ENCODE measurements at regions not wholly inside any gene's neighbourhood (a gene's known extent, or its start where the extent isn't known, plus 50 kb on each side); places are given as distances from the start of the nearest gene placed in this dataset.
"Not testable (repeated sequence)": the region's sequence is repeated elsewhere in the genome, so short reads cannot be mapped to it uniquely, and the experiment has no call there.

DNA sequence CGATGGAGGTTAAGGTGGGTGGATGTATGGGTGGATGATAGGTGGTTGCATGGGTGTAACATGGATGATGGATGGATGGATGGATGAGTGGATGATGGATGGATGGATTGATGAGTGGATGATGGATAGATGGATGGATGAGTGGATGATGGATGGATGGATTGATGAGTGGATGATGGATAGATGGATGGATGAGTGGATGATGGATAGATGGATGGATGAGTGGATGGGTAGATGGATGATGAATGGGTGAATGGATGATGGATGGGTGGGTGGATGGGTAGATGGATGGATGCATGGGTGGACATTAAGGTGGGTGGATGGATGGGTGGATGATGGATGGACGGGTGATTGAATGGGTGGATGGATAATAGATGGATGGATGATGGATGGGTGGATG, 136.5 kb upstream of the FOXD4L5 start:
- WGBS = 48% methylated on average over 2 of the region's 2 CpGs

GRCh38 chr9:65420771-65421170, 135.8 kb upstream of the FOXD4L5 start:
- no peak overlapping the region for H3K4me3 ChIP-seq (ENCODE audit: low read depth, low read length)
- no peak for DNase-seq (ENCODE audit: extremely low spot score)
- no peaks in the 10 kb centered on the region for H3K36me3 ChIP-seq (ENCODE audit: insufficient read depth)
- WGBS = 83% methylated on average over 5 of the region's 5 CpGs
- no peaks in the 10 kb centered on the region for H3K4me1 ChIP-seq (ENCODE audit: insufficient read depth)
- H3K27ac ChIP-seq (ENCODE audit: low read depth) = no peak overlapping the region

More for the DNA sequence above, 136.5 kb upstream of the FOXD4L5 start:
- not testable (repeated sequence) for H3K4me3 ChIP-seq (ENCODE audit: low read depth, low read length); H3K36me3 ChIP-seq (ENCODE audit: insufficient read depth); H3K27ac ChIP-seq (ENCODE audit: low read depth); H3K4me1 ChIP-seq (ENCODE audit: insufficient read depth); DNase-seq (ENCODE audit: extremely low spot score)

- not testable (repeated sequence) for H3K4me1 ChIP-seq (ENCODE audit: insufficient read depth); DNase-seq (ENCODE audit: extremely low spot score); H3K4me3 ChIP-seq (ENCODE audit: low read depth, low read length); H3K27ac ChIP-seq (ENCODE audit: low read depth); H3K36me3 ChIP-seq (ENCODE audit: insufficient read depth)
- WGBS = 60% methylated on average over 4 of the region's 4 CpGs
These were observed 134.0 kb upstream of the FOXD4L5 start for GRCh38 chr9:65418966-65419365.

- 59% methylated on average over 7 of the region's 7 CpGs for WGBS
- not testable (repeated sequence) for H3K4me1 ChIP-seq (ENCODE audit: insufficient read depth); DNase-seq (ENCODE audit: extremely low spot score); H3K4me3 ChIP-seq (ENCODE audit: low read depth, low read length); H3K36me3 ChIP-seq (ENCODE audit: insufficient read depth); H3K27ac ChIP-seq (ENCODE audit: low read depth)
These were observed 131.9 kb upstream of the FOXD4L5 start for GRCh38 chr9:65416948-65417347.

GRCh38 chr9:65414249-65414648, 129.2 kb upstream of the FOXD4L5 start:
- not testable (repeated sequence) for H3K27ac ChIP-seq (ENCODE audit: low read depth); DNase-seq (ENCODE audit: extremely low spot score)

DNA sequence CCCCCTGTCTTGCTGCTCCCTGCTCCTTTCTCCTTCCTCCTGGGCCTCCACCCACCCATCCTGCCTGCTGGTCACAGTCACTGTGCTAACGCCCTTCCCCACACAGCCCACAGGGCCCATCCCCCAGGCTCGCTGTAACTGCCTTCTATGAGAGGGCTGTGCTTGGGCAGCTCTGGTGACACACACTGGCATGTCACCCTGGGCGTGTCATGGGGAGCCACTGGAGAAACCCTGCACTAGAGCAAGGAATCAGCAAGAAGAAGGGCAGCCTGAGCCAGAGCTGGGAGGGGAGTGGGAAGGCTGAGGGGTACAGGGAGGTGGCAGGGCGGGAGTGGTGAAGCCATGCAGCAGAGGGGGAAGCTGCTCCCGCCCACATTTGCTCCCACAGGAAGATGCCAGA, 128.4 kb upstream of the FOXD4L5 start:
- not testable (repeated sequence) for H3K36me3 ChIP-seq (ENCODE audit: insufficient read depth); H3K27ac ChIP-seq (ENCODE audit: low read depth); H3K4me3 ChIP-seq (ENCODE audit: low read depth, low read length); H3K4me1 ChIP-seq (ENCODE audit: insufficient read depth); DNase-seq (ENCODE audit: extremely low spot score)
- 69% methylated on average over 5 of the region's 5 CpGs for WGBS

More at GRCh38 chr9:65414249-65414648, 129.2 kb upstream of the FOXD4L5 start:
- H3K4me3 ChIP-seq (ENCODE audit: low read depth, low read length); H3K36me3 ChIP-seq (ENCODE audit: insufficient read depth); H3K4me1 ChIP-seq (ENCODE audit: insufficient read depth): not testable (repeated sequence)
- WGBS = 44% methylated on average over 4 of the region's 4 CpGs

GRCh38 chr9:65411901-65412300, 126.9 kb upstream of the FOXD4L5 start:
- no peak overlapping the region for H3K4me3 ChIP-seq (ENCODE audit: low read depth, low read length)
- 79% methylated on average over 8 of the region's 8 CpGs for WGBS
- no peaks in the 10 kb centered on the region for H3K4me1 ChIP-seq (ENCODE audit: insufficient read depth)
- H3K27ac ChIP-seq (ENCODE audit: low read depth) = no peak overlapping the region
- DNase-seq (ENCODE audit: extremely low spot score) = no peak
- no peaks in the 10 kb centered on the region for H3K36me3 ChIP-seq (ENCODE audit: insufficient read depth)

- Histone ChIP-seq H3K4me3 (ENCODE audit: low read depth, low read length) (no peak overlapping the region), H3K36me3 (ENCODE audit: insufficient read depth) (no peaks in the 10 kb centered on the region), H3K27ac (ENCODE audit: low read depth) (no peak overlapping the region), H3K4me1 (ENCODE audit: insufficient read depth) (no peaks in the 10 kb centered on the region)
- DNase-seq (ENCODE audit: extremely low spot score) = no peak
- 84% methylated on average over 9 of the region's 9 CpGs for WGBS
These were observed 126.3 kb upstream of the FOXD4L5 start for GRCh38 chr9:65411336-65411735.

- WGBS = 73% methylated on average over 14 of the region's 14 CpGs
- DNase-seq (ENCODE audit: extremely low spot score) = no peak
- no peak overlapping the region for H3K4me3 ChIP-seq (ENCODE audit: low read depth, low read length)
These were observed 125.9 kb upstream of the FOXD4L5 start for GRCh38 chr9:65410926-65411325.

GRCh38 chr9:65409471-65409980, 124.5 kb upstream of the FOXD4L5 start:
- WGBS = 81% methylated on average over 14 of the region's 14 CpGs

More at GRCh38 chr9:65410926-65411325, 125.9 kb upstream of the FOXD4L5 start:
- H3K4me1 ChIP-seq (ENCODE audit: insufficient read depth) = no peaks in the 10 kb centered on the region
- H3K27ac ChIP-seq (ENCODE audit: low read depth) = no peak overlapping the region
- H3K36me3 ChIP-seq (ENCODE audit: insufficient read depth) = no peaks in the 10 kb centered on the region

GRCh38 chr9:65408806-65409205, 123.8 kb upstream of the FOXD4L5 start:
- WGBS = 84% methylated on average over 14 of the region's 14 CpGs
- not testable (repeated sequence) for H3K36me3 ChIP-seq (ENCODE audit: insufficient read depth); H3K4me1 ChIP-seq (ENCODE audit: insufficient read depth); H3K4me3 ChIP-seq (ENCODE audit: low read depth, low read length); DNase-seq (ENCODE audit: extremely low spot score); H3K27ac ChIP-seq (ENCODE audit: low read depth)

More at GRCh38 chr9:65409471-65409980, 124.5 kb upstream of the FOXD4L5 start:
- Histone ChIP-seq H3K4me3 (ENCODE audit: low read depth, low read length) (no peak overlapping the region), H3K4me1 (ENCODE audit: insufficient read depth) (no peaks in the 10 kb centered on the region), H3K36me3 (ENCODE audit: insufficient read depth) (no peaks in the 10 kb centered on the region), H3K27ac (ENCODE audit: low read depth) (no peak overlapping the region)
- no peak for DNase-seq (ENCODE audit: extremely low spot score)

- H3K4me1 ChIP-seq (ENCODE audit: insufficient read depth); H3K36me3 ChIP-seq (ENCODE audit: insufficient read depth); H3K27ac ChIP-seq (ENCODE audit: low read depth); DNase-seq (ENCODE audit: extremely low spot score); H3K4me3 ChIP-seq (ENCODE audit: low read depth, low read length): not testable (repeated sequence)
- 82% methylated on average over 10 of the region's 10 CpGs for WGBS
These were observed 121.6 kb upstream of the FOXD4L5 start for GRCh38 chr9:65406625-65407024.

GRCh38 chr9:65405766-65406165, 120.8 kb upstream of the FOXD4L5 start:
- WGBS = 76% methylated on average over 11 of the region's 11 CpGs
- not testable (repeated sequence) for H3K4me1 ChIP-seq (ENCODE audit: insufficient read depth); H3K36me3 ChIP-seq (ENCODE audit: insufficient read depth); DNase-seq (ENCODE audit: extremely low spot score); H3K4me3 ChIP-seq (ENCODE audit: low read depth, low read length); H3K27ac ChIP-seq (ENCODE audit: low read depth)

GRCh38 chr9:65405253-65405652, 120.2 kb upstream of the FOXD4L5 start:
- 69% methylated on average over 6 of the region's 6 CpGs for WGBS
- H3K4me1 ChIP-seq (ENCODE audit: insufficient read depth) = no peaks in the 10 kb centered on the region
- no peak overlapping the region for H3K27ac ChIP-seq (ENCODE audit: low read depth)
- H3K4me3 ChIP-seq (ENCODE audit: low read depth, low read length) = no peak overlapping the region
- DNase-seq (ENCODE audit: extremely low spot score) = no peak
- H3K36me3 ChIP-seq (ENCODE audit: insufficient read depth) = no peaks in the 10 kb centered on the region
